Fibroblast of pulmonary artery (primary cell): ENCODE measurements at regions not wholly inside any gene's neighbourhood (a gene's known extent, or its start where the extent isn't known, plus 50 kb on each side); places are given as distances from the start of the nearest gene placed in this dataset.
A peak's percentile ranks its signal among the peaks of the same experiment; 100 is the strongest.

Source experiments
- DNase-seq: peaks from one replicate; pipeline ENCODE4 v3.0.0-alpha.2; 2010; ENCODE audit warnings: low read depth
- H3K4me3 ChIP-seq: replicated peaks from 2 replicates; pipeline ENCODE4 v1.5.1; 2011; ENCODE audit warnings: low read depth, mild to moderate bottlenecking, control low read depth, low read length, moderate library complexity
- CTCF ChIP-seq: IDR thresholded peaks from 2 replicates; pipeline ENCODE4 v1.5.1; 2011; ENCODE audit warnings: mild to moderate bottlenecking, control low read depth, low read length, inconsistent platforms; ENCODE audit errors: missing control alignments

- TF ChIP-seq CTCF: peak; percentile 46
- no peak overlapping the region for H3K4me3 ChIP-seq
- DNase-seq: peak; percentile 67
Measured at GRCh38 chr21:25313829-25314228, 293.5 kb downstream of the MRPL39 start.

GRCh38 chr21:25307489-25307888, 299.8 kb downstream of the MRPL39 start:
- H3K4me3 ChIP-seq: no peak overlapping the region
- DNase-seq: no peak
- no peak for TF ChIP-seq CTCF

- no peak for DNase-seq
- no peak overlapping the region for H3K4me3 ChIP-seq
- no peak for TF ChIP-seq CTCF
Measured at GRCh38 chr21:25304611-25305010, 302.7 kb downstream of the MRPL39 start.

GRCh38 chr21:25300632-25301031, 306.6 kb downstream of the MRPL39 start:
- DNase-seq: no peak
- no peak for TF ChIP-seq CTCF
- H3K4me3 ChIP-seq: no peak overlapping the region

- TF ChIP-seq CTCF: no peak
- H3K4me3 ChIP-seq: no peak overlapping the region
- DNase-seq: peak; percentile 7
Measured at GRCh38 chr21:25298512-25299491, 308.5 kb downstream of the MRPL39 start.

GRCh38 chr21:25297117-25297516, 310.2 kb downstream of the MRPL39 start:
- TF ChIP-seq CTCF: no peak

More at GRCh38 chr21:25297117-25297516, 310.2 kb downstream of the MRPL39 start:
- no peak overlapping the region for H3K4me3 ChIP-seq
- no peak for DNase-seq
